ENCODE measurements at regions not wholly inside any gene's neighbourhood (a gene's known extent, or its start where the extent isn't known, plus 50 kb on each side); places are given as distances from the start of the nearest gene placed in this dataset.

DNA sequence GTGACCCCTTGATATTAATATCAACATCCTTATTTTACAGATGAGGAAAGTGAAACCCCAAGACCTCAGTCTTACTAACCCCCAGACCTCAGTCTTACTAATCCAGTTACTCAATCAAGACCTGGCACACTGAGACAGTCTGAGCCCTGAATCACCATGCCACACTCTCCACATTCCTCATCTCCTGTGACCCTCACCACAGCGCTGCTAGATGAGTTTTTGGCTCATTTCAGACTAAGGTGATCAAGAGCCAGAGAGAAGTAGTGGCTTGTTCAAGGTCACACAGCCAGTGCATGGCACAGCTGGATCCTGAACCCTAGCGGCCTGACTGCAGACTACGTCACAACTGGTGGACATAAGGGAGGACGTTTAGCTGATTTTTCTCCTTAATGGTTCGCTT, 579.2 kb downstream of the BCL11B start:
- TF ChIP-seq, protein P1, sequence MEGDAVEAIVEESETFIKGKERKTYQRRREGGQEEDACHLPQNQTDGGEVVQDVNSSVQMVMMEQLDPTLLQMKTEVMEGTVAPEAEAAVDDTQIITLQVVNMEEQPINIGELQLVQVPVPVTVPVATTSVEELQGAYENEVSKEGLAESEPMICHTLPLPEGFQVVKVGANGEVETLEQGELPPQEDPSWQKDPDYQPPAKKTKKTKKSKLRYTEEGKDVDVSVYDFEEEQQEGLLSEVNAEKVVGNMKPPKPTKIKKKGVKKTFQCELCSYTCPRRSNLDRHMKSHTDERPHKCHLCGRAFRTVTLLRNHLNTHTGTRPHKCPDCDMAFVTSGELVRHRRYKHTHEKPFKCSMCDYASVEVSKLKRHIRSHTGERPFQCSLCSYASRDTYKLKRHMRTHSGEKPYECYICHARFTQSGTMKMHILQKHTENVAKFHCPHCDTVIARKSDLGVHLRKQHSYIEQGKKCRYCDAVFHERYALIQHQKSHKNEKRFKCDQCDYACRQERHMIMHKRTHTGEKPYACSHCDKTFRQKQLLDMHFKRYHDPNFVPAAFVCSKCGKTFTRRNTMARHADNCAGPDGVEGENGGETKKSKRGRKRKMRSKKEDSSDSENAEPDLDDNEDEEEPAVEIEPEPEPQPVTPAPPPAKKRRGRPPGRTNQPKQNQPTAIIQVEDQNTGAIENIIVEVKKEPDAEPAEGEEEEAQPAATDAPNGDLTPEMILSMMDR (IDR thresholded peaks at IDR 0.05) = no peak

GRCh38 chr14:98694541-98694940, 577.5 kb downstream of the BCL11B start:
- Histone ChIP-seq H3K4me3 (no peak overlapping the region), H3K9me3 (no peaks in the 10 kb centered on the region), H3K27ac (no peak overlapping the region), H3K4me1 (ENCODE audit: control insufficient read depth in 1 of 2, low read depth in 2 of 2) (no peaks in the 10 kb centered on the region), H3K36me3 (no peaks in the 10 kb centered on the region), H3K27me3 (replicated peaks; ENCODE audit: insufficient read depth) (no peaks in the 10 kb centered on the region)
- TF ChIP-seq, protein P1 (IDR thresholded peaks at IDR 0.05) = no peak
- ATAC-seq (ENCODE audit: insufficient number of reproducible peaks, low FRiP score, low read depth) = no peak
- no peak for DNase-seq (ENCODE audit: low spot score)

More for the DNA sequence above, 579.2 kb downstream of the BCL11B start:
- no peaks in the 10 kb centered on the region for H3K36me3 ChIP-seq
- no peak overlapping the region for H3K4me3 ChIP-seq
- H3K4me1 ChIP-seq (ENCODE audit: control insufficient read depth in 1 of 2, low read depth in 2 of 2) = no peaks in the 10 kb centered on the region
- no peak overlapping the region for H3K27ac ChIP-seq
- ATAC-seq (ENCODE audit: insufficient number of reproducible peaks, low FRiP score, low read depth) (no peak), DNase-seq (ENCODE audit: low spot score) (no peak)
- no peaks in the 10 kb centered on the region for H3K9me3 ChIP-seq
- no peaks in the 10 kb centered on the region for H3K27me3 ChIP-seq (replicated peaks; ENCODE audit: insufficient read depth)

- ATAC-seq (ENCODE audit: insufficient number of reproducible peaks, low FRiP score, low read depth) (no peak), DNase-seq (ENCODE audit: low spot score) (no peak)
- Histone ChIP-seq H3K4me3 (no peak overlapping the region), H3K4me1 (ENCODE audit: control insufficient read depth in 1 of 2, low read depth in 2 of 2) (no peaks in the 10 kb centered on the region), H3K27ac (no peak overlapping the region), H3K27me3 (replicated peaks; ENCODE audit: insufficient read depth) (no peaks in the 10 kb centered on the region), H3K36me3 (no peaks in the 10 kb centered on the region), H3K9me3 (no peaks in the 10 kb centered on the region)
- TF ChIP-seq, protein P1 (IDR thresholded peaks at IDR 0.05) = no peak
Measured at GRCh38 chr14:98695809-98696208, 576.2 kb downstream of the BCL11B start.

- H3K4me1 ChIP-seq (ENCODE audit: control insufficient read depth in 1 of 2, low read depth in 2 of 2) = no peaks in the 10 kb centered on the region
- no peak overlapping the region for H3K27ac ChIP-seq
- ATAC-seq (ENCODE audit: insufficient number of reproducible peaks, low FRiP score, low read depth) (no peak), DNase-seq (ENCODE audit: low spot score) (no peak)
- H3K9me3 ChIP-seq = no peaks in the 10 kb centered on the region
- TF ChIP-seq, protein P1 (IDR thresholded peaks at IDR 0.05) = no peak
- H3K36me3 ChIP-seq = no peaks in the 10 kb centered on the region
- H3K27me3 ChIP-seq (replicated peaks; ENCODE audit: insufficient read depth) = no peaks in the 10 kb centered on the region
- H3K4me3 ChIP-seq = no peak overlapping the region
Measured at GRCh38 chr14:98698341-98698740, 573.7 kb downstream of the BCL11B start.

DNA sequence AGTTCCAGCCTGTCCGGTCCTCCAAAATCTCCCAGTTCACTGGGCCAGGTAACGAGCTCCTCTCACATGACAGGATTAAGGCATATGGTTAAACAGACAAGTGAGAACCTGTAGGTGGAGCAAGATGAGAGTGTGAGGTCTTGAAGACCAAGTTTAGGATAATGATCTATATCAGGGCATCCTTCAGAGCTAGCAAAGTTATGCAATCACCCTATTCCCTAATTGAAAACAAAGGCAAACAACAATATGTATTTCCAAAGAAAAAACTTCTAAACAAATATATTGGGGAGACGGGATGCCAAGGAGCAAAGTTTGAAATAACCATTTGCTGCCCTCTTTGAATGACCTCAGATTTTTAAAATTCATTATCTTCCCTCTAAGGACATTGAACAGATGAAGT, 571.2 kb downstream of the BCL11B start:
- TF ChIP-seq, protein P1 (IDR thresholded peaks at IDR 0.05) = no peak
- H3K4me3 ChIP-seq = no peak overlapping the region
- H3K27ac ChIP-seq = no peak overlapping the region
- ATAC-seq (ENCODE audit: insufficient number of reproducible peaks, low FRiP score, low read depth) (no peak), DNase-seq (ENCODE audit: low spot score) (no peak)
- no peaks in the 10 kb centered on the region for H3K27me3 ChIP-seq (replicated peaks; ENCODE audit: insufficient read depth)
- no peaks in the 10 kb centered on the region for H3K36me3 ChIP-seq
- H3K4me1 ChIP-seq (ENCODE audit: control insufficient read depth in 1 of 2, low read depth in 2 of 2) = no peaks in the 10 kb centered on the region
- no peaks in the 10 kb centered on the region for H3K9me3 ChIP-seq
